ENCODE measurements at regions not wholly inside any gene's neighbourhood (a gene's known extent, or its start where the extent isn't known, plus 50 kb on each side); places are given as distances from the start of the nearest gene placed in this dataset.

DNA sequence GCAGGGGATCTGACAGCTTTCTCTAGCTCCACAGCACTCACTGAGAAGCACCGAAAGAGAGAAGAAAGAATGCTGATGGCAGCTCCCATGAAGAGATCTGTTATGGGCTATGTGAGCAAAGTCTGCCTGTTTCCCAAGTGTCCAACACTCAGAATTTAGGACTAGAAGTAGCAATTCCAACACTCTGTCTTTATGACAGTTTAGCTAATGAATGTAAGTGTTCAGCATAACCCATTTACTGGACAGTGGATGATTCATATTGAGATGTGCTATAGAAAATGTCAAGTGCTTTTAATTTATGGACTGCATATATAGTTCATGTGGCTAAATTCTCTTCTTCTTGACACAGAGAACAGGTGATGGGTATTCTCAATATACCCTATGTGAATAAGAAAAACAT, 683.1 kb upstream of the ZNF608 start:
- TF ChIP-seq YY1 (IDR thresholded peaks at IDR 0.05; ENCODE audit: low read depth) (no peak), EP300 (IDR thresholded peaks at IDR 0.05; ENCODE audit: borderline replicate concordance) (no peak), FOXM1 (IDR thresholded peaks at IDR 0.05; ENCODE audit: borderline replicate concordance, low read depth) (no peak), CEBPB (IDR thresholded peaks at IDR 0.05) (no peak), TAF1 (IDR thresholded peaks at IDR 0.05; ENCODE audit: low read depth) (no peak), RAD21 (IDR thresholded peaks at IDR 0.05; ENCODE audit: low read depth) (no peak), TEAD4 (IDR thresholded peaks at IDR 0.05) (no peak), CREB1 (IDR thresholded peaks at IDR 0.05; ENCODE audit: low read depth) (no peak), TCF12 (IDR thresholded peaks at IDR 0.05; ENCODE audit: low read depth) (no peak), ZBTB7A (IDR thresholded peaks at IDR 0.05; ENCODE audit: low read depth) (no peak), NFIC (IDR thresholded peaks at IDR 0.05) (no peak), EGR1 (IDR thresholded peaks at IDR 0.05) (no peak)
- TF ChIP-seq, protein P1, sequence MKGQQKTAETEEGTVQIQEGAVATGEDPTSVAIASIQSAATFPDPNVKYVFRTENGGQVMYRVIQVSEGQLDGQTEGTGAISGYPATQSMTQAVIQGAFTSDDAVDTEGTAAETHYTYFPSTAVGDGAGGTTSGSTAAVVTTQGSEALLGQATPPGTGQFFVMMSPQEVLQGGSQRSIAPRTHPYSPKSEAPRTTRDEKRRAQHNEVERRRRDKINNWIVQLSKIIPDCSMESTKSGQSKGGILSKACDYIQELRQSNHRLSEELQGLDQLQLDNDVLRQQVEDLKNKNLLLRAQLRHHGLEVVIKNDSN (IDR thresholded peaks at IDR 0.05): no peak
- TF ChIP-seq, protein P2, sequence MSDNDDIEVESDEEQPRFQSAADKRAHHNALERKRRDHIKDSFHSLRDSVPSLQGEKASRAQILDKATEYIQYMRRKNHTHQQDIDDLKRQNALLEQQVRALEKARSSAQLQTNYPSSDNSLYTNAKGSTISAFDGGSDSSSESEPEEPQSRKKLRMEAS (IDR thresholded peaks at IDR 0.05): no peak
- TF ChIP-seq, protein P3, sequence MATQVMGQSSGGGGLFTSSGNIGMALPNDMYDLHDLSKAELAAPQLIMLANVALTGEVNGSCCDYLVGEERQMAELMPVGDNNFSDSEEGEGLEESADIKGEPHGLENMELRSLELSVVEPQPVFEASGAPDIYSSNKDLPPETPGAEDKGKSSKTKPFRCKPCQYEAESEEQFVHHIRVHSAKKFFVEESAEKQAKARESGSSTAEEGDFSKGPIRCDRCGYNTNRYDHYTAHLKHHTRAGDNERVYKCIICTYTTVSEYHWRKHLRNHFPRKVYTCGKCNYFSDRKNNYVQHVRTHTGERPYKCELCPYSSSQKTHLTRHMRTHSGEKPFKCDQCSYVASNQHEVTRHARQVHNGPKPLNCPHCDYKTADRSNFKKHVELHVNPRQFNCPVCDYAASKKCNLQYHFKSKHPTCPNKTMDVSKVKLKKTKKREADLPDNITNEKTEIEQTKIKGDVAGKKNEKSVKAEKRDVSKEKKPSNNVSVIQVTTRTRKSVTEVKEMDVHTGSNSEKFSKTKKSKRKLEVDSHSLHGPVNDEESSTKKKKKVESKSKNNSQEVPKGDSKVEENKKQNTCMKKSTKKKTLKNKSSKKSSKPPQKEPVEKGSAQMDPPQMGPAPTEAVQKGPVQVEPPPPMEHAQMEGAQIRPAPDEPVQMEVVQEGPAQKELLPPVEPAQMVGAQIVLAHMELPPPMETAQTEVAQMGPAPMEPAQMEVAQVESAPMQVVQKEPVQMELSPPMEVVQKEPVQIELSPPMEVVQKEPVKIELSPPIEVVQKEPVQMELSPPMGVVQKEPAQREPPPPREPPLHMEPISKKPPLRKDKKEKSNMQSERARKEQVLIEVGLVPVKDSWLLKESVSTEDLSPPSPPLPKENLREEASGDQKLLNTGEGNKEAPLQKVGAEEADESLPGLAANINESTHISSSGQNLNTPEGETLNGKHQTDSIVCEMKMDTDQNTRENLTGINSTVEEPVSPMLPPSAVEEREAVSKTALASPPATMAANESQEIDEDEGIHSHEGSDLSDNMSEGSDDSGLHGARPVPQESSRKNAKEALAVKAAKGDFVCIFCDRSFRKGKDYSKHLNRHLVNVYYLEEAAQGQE (IDR thresholded peaks at IDR 0.05; ENCODE audit: low read depth): no peak

DNA sequence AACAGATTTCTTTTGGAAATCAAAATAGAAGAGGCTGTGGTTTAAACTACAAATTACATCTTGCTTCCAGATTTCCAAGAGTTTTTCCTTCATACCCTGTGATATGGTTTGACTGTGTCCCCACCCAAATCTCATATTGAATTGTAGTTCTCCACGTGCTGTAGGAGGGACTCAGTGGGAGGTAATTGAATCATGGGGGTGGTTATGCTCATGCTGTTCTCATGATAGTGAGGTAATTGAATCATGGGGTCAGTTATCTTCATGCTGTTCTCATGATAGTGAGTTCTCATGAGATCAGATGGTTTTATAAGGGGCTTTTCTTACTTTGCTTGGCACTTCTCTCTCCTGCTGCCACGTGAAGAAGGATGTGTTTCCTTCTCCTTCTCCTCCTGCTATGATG, 687.0 kb upstream of the ZNF608 start:
- TF ChIP-seq, protein P2 (IDR thresholded peaks at IDR 0.05): no peak
- TF ChIP-seq TCF12 (IDR thresholded peaks at IDR 0.05; ENCODE audit: low read depth) (no peak), YY1 (IDR thresholded peaks at IDR 0.05; ENCODE audit: low read depth) (no peak), EGR1 (IDR thresholded peaks at IDR 0.05) (no peak), FOXM1 (IDR thresholded peaks at IDR 0.05; ENCODE audit: borderline replicate concordance, low read depth) (no peak), RAD21 (IDR thresholded peaks at IDR 0.05; ENCODE audit: low read depth) (no peak), NFIC (IDR thresholded peaks at IDR 0.05) (no peak), EP300 (IDR thresholded peaks at IDR 0.05; ENCODE audit: borderline replicate concordance) (no peak), TEAD4 (IDR thresholded peaks at IDR 0.05) (no peak), CEBPB (IDR thresholded peaks at IDR 0.05) (no peak)

DNA sequence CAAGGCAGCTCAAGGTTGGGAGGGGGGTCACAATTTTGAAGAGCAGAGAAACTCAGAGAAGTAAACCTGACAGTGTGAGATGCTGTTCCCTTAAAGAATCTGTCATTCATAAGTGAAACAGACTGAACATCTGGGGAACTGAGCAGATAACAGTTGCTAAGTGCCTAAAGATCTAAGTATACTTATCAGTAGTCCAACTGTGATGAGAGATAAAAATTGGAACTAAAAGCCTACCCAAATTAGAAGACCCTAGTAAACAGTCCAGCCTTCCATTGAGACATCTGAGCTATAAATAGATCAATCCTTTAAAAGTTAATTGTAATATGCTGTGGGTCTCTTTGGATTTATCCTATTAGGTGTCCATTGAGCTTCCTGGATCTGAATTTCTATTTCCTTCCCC, 692.8 kb upstream of the ZNF608 start:
- TF ChIP-seq RAD21 (IDR thresholded peaks at IDR 0.05; ENCODE audit: low read depth) (no peak), YY1 (IDR thresholded peaks at IDR 0.05; ENCODE audit: low read depth) (no peak), EGR1 (IDR thresholded peaks at IDR 0.05) (no peak), CEBPB (IDR thresholded peaks at IDR 0.05) (no peak), TEAD4 (IDR thresholded peaks at IDR 0.05) (no peak)

DNA sequence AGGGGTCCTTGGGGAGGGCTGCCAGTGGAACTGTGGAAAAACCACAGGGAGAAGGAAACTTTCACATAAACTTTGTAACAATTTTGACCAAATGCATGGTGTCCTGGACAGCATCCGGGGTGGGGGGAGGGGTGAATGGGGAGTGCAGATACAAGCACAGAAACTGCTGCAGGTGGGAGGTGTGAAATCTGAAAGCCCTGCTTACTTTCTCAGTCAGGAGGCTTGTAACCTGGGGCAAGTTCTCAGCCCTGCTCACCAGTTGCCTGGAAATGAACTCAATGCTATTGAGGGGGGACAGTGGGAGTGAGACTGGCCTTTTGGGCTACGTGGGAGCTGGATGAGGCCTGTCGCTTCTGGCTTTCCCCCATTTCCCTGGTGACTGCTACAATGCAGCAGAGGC, 694.5 kb upstream of the ZNF608 start:
- TF ChIP-seq, protein P3 (IDR thresholded peaks at IDR 0.05; ENCODE audit: low read depth): no peak
- no peak for TF ChIP-seq NFIC (IDR thresholded peaks at IDR 0.05)
- TF ChIP-seq RAD21 (IDR thresholded peaks at IDR 0.05; ENCODE audit: low read depth): no peak
- TF ChIP-seq EGR1 (IDR thresholded peaks at IDR 0.05): no peak
- TF ChIP-seq, protein P2 (IDR thresholded peaks at IDR 0.05): no peak
- TF ChIP-seq CEBPB (IDR thresholded peaks at IDR 0.05): no peak
- no peak for TF ChIP-seq ZBTB7A (IDR thresholded peaks at IDR 0.05; ENCODE audit: low read depth)
- no peak for TF ChIP-seq TCF12 (IDR thresholded peaks at IDR 0.05; ENCODE audit: low read depth)
- TF ChIP-seq TEAD4 (IDR thresholded peaks at IDR 0.05): no peak
- no peak for TF ChIP-seq FOXM1 (IDR thresholded peaks at IDR 0.05; ENCODE audit: borderline replicate concordance, low read depth)
- TF ChIP-seq YY1 (IDR thresholded peaks at IDR 0.05; ENCODE audit: low read depth): no peak
- TF ChIP-seq, protein P1 (IDR thresholded peaks at IDR 0.05): no peak
- no peak for TF ChIP-seq CREB1 (IDR thresholded peaks at IDR 0.05; ENCODE audit: low read depth)
- TF ChIP-seq TAF1 (IDR thresholded peaks at IDR 0.05; ENCODE audit: low read depth): no peak
- no peak for TF ChIP-seq EP300 (IDR thresholded peaks at IDR 0.05; ENCODE audit: borderline replicate concordance)

DNA sequence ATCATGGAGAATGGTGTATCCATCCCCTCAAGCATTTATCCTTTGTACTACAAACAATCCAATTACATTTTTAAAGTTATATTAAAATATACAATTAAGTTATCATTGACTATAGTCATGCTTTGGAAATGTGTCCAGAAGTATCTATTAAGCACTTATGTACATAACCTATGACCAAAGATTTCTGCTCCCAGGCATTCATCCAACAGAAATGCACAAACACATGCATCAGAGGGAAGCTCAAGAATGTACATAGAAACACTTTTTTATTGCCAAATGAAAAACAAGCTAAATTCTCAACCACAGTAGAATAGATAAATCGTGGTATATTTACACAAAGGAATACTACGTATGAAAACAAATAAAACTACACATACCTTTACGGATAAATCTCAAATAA, 700.5 kb upstream of the ZNF608 start:
- TF ChIP-seq, protein P1 (IDR thresholded peaks at IDR 0.05): no peak

DNA sequence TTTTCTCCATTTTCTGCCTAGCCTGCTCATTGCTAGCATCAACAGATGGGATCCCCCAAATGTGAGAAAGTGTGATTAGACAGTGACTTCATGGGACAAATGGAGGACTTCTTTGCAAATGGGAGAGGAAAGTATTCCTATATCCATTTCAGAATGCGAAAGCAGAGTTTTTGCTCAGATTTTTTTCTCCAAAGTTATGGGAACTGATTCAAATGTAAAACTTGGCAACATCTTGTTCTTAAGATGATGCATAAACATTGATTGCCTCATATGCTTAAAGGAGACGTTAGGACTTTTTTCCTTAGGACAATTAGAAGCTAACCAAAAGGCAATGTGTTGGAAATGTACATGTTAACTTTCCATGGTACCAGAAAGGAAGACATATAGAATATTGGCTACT, 704.3 kb upstream of the ZNF608 start:
- TF ChIP-seq EP300 (IDR thresholded peaks at IDR 0.05; ENCODE audit: borderline replicate concordance) (no peak), TEAD4 (IDR thresholded peaks at IDR 0.05) (no peak), RAD21 (IDR thresholded peaks at IDR 0.05; ENCODE audit: low read depth) (no peak), CREB1 (IDR thresholded peaks at IDR 0.05; ENCODE audit: low read depth) (no peak), TAF1 (IDR thresholded peaks at IDR 0.05; ENCODE audit: low read depth) (no peak), EGR1 (IDR thresholded peaks at IDR 0.05) (no peak), ZBTB7A (IDR thresholded peaks at IDR 0.05; ENCODE audit: low read depth) (no peak), FOXM1 (IDR thresholded peaks at IDR 0.05; ENCODE audit: borderline replicate concordance, low read depth) (no peak), TCF12 (IDR thresholded peaks at IDR 0.05; ENCODE audit: low read depth) (no peak), NFIC (IDR thresholded peaks at IDR 0.05) (no peak), CEBPB (IDR thresholded peaks at IDR 0.05) (no peak), YY1 (IDR thresholded peaks at IDR 0.05; ENCODE audit: low read depth) (no peak)
- TF ChIP-seq, protein P1 (IDR thresholded peaks at IDR 0.05): no peak
- TF ChIP-seq, protein P3 (IDR thresholded peaks at IDR 0.05; ENCODE audit: low read depth): no peak
- TF ChIP-seq, protein P2 (IDR thresholded peaks at IDR 0.05): no peak
